ENCODE measurements at regions not wholly inside any gene's neighbourhood (a gene's known extent, or its start where the extent isn't known, plus 50 kb on each side); places are given as distances from the start of the nearest gene placed in this dataset.

DNA sequence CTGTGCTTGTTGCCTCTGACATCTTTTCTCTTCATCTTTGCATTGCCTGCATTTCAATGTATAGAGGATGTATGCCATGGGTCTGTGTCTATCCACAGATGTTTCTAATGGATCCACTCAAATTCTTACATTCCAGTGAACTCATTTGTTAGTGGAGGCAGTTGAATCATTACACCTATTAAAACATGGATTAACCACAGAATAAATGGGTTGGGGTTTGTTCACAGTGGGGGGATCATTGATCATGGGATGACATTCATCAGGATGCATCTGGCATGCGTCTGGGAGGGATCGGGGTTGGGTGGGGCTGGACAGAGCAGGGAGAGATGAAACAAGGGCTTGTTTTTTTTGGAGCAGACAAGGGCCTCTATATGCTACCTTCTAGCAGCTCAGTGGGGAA lies 182.5 kb downstream of the RHOU start:
- Histone ChIP-seq H3K4me3 (no peak overlapping the region), H3K27ac (no peak overlapping the region), H3K9me3 (replicated peaks in 1 of 3) (no peaks in the 10 kb centered on the region), H3K27me3 (no peaks in the 10 kb centered on the region), H3K36me3 (replicated peaks in 1 of 2) (no peaks in the 10 kb centered on the region), H3K4me1 (replicated peaks in 1 of 2) (no peaks in the 10 kb centered on the region)
- intact Hi-C loops (cut with DNase I) = no loop called here
- WGBS, 4 donors = 81 to 96% (median 95%) methylated on average over 2 of the region's 2 CpGs
- TF ChIP-seq POLR2A (IDR thresholded peaks at IDR 0.05) = no peak
- TF ChIP-seq, protein P1, sequence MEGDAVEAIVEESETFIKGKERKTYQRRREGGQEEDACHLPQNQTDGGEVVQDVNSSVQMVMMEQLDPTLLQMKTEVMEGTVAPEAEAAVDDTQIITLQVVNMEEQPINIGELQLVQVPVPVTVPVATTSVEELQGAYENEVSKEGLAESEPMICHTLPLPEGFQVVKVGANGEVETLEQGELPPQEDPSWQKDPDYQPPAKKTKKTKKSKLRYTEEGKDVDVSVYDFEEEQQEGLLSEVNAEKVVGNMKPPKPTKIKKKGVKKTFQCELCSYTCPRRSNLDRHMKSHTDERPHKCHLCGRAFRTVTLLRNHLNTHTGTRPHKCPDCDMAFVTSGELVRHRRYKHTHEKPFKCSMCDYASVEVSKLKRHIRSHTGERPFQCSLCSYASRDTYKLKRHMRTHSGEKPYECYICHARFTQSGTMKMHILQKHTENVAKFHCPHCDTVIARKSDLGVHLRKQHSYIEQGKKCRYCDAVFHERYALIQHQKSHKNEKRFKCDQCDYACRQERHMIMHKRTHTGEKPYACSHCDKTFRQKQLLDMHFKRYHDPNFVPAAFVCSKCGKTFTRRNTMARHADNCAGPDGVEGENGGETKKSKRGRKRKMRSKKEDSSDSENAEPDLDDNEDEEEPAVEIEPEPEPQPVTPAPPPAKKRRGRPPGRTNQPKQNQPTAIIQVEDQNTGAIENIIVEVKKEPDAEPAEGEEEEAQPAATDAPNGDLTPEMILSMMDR (IDR thresholded peaks at IDR 0.05) = no peak
- DNase-seq = no peak

DNA sequence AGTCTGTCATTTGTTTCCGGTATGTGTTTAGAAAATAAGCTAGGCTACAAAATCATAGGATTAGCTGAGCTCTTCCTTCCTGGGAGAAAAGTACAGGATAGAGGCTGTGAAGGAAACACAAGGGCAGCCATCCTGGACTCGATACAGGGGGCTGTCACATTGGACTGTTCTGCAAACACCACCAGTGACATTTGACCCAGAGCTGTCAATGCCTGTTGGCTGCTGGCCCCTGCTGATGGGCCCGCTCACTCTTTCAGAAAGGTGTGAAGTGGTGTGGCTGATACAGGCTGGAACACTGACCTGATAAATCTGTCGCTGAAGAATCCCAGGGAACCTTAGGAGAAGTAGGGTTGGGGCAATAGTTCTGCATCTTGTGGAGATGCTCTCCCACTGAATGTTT lies 183.1 kb downstream of the RHOU start:
- no peak for DNase-seq
- H3K4me3 ChIP-seq = no peak overlapping the region
- H3K4me1 ChIP-seq (replicated peaks in 1 of 2) = no peaks in the 10 kb centered on the region
- H3K36me3 ChIP-seq (replicated peaks in 1 of 2) = no peaks in the 10 kb centered on the region
- H3K27me3 ChIP-seq = no peaks in the 10 kb centered on the region
- TF ChIP-seq, protein P1 (IDR thresholded peaks at IDR 0.05) = no peak
- TF ChIP-seq POLR2A (IDR thresholded peaks at IDR 0.05) = no peak
- 86 to 94% (median 93%) methylated on average over 3 to 4 of the region's 4 CpGs for WGBS, 4 donors
- no peak overlapping the region for H3K27ac ChIP-seq
- H3K9me3 ChIP-seq (replicated peaks in 1 of 3) = no peaks in the 10 kb centered on the region
- intact Hi-C loops (cut with DNase I) = no loop called here

DNA sequence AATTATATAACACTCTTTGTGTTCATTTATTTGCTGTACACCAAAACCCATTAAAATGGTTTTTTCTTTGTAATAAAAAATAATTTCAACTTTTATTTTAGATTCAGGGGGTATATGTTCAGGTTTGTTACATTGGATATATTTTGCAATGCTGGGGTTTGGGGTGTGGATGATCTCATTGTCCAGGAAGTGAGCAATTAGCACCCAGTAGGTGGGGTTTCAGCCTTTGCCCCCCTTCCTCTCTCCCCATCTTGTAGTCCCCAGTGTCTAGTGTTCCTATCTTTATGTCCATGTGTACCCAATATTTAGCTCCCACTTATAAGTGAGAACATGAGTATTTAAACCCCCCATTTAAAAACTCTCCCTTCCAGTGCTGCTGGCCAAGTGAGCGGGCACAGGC lies 184.6 kb downstream of the RHOU start:
- Histone ChIP-seq H3K36me3 (replicated peaks in 1 of 2) (no peaks in the 10 kb centered on the region), H3K27ac (no peak overlapping the region), H3K9me3 (replicated peaks in 1 of 3) (no peaks in the 10 kb centered on the region), H3K27me3 (no peaks in the 10 kb centered on the region), H3K4me3 (no peak overlapping the region), H3K4me1 (replicated peaks in 1 of 2) (peaks cover 0 to 5% of the 10 kb centered on the region in 2 donors)
- WGBS, 4 donors = 98 to 100% (median 100%) methylated on average over 1 of the region's 1 CpG
- intact Hi-C loops (cut with DNase I) = no loop called here
- TF ChIP-seq, protein P1 (IDR thresholded peaks at IDR 0.05) = no peak
- no peak for TF ChIP-seq POLR2A (IDR thresholded peaks at IDR 0.05)
- no peak for DNase-seq

DNA sequence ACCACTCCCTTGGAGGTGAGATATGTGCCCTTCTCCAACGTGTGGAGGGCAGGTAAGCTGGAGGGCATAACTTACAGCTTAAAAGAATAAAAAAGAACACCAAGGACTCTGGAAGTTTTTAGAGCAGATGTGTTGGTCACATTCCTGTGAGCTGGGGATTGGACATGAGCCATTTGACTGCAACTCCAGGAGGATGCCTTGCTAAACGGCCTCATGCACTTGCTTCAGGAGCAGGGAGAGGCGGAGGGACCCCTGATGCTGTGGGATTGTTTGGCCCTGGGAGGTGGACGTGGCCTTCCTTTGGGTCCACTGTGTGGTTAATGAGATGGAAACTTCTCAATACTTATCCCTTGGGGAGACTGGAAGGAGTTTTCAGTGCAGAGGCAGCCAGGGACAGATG lies 185.6 kb downstream of the RHOU start:
- no peak for DNase-seq
- no peak overlapping the region for H3K4me3 ChIP-seq
- 69 to 80% (median 73%) methylated on average over 4 of the region's 4 CpGs for WGBS, 4 donors
- TF ChIP-seq, protein P1 (IDR thresholded peaks at IDR 0.05) = no peak
- TF ChIP-seq POLR2A (IDR thresholded peaks at IDR 0.05) = no peak
- no peak overlapping the region for H3K27ac ChIP-seq
- H3K36me3 ChIP-seq (replicated peaks in 1 of 2) = no peaks in the 10 kb centered on the region
- no peaks in the 10 kb centered on the region for H3K27me3 ChIP-seq
- no peaks in the 10 kb centered on the region for H3K9me3 ChIP-seq (replicated peaks in 1 of 3)
- intact Hi-C loops (cut with DNase I) = no loop called here
- H3K4me1 ChIP-seq (replicated peaks in 1 of 2) = peaks cover 0 to 5% of the 10 kb centered on the region in 2 donors
